ENCODE measurements at regions not wholly inside any gene's neighbourhood (a gene's known extent, or its start where the extent isn't known, plus 50 kb on each side); places are given as distances from the start of the nearest gene placed in this dataset.
A peak's percentile ranks its signal among the peaks of the same experiment; 100 is the strongest.

DNA sequence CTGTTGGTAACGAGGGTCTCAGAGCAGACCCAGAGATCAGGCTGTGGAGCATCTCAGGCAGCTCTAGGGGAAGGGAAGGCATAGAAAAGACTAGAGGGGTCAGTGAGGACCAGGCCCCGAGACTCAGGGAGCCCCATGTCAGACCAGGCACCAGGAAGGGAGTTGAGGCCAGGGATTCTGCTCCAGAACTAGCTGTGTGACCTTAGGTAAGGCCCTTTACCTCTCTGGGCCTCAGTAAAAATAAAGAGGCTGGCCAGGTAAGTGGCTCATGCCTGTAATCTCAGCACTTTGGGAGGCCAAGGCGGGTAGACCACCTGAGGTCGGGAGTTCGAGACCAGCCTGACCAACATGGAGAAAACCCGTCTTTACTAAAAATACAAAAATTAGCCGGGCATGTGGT, 176.4 kb upstream of the IER5L start:
- H3K36me3 Mint-ChIP-seq, result no peaks in the 10 kb centered on the region
- H3K4me1 Mint-ChIP-seq, result no peaks in the 10 kb centered on the region
- POLR2A ChIA-PET, result no interaction called here
- ATAC-seq (ENCODE audit: low read depth) (no peak), DNase-seq (no peak)
- no peak overlapping the region for H3K4me3 Mint-ChIP-seq
- peaks cover 7% of the 10 kb centered on the region for H3K9me3 Mint-ChIP-seq
- H3K27me3 Mint-ChIP-seq, result peaks cover 10% of the 10 kb centered on the region
- H3K27ac Mint-ChIP-seq, result no peak overlapping the region

DNA sequence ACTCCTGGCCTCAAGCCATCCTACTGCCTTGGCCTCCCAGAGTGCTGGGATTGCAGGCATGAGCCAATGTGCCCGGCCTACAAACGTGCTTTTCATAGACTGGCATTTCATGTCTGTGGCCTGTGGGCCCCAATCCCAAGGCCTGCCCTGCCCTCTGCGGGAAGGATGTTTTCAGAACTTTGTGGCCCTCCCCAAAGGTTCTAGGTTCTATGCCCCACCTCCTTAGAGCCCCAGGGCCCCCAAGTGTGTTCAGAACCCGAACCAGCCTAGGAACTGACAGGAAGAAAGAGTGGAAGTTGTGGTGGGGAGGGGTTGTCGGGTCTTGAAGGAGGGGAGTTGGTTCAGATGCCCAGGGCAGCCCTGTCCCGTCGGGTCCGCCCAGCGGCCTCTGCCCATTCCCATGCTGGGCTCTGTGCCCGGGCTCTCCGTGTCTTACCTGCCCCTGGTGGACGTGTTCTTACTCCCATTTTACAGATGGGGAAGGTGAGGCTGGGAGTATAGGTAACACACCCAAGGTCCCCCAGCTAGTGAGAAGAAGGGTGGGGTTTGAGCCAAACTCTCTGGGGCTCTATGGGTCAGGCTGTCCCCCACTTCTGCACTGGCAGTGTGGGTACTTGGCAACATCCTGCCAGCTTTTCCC, 175.8 kb upstream of the IER5L start:
- Mint-ChIP-seq H3K27ac (no peak overlapping the region), H3K27me3 (peaks cover 10% of the 10 kb centered on the region), H3K4me1 (no peaks in the 10 kb centered on the region), H3K36me3 (no peaks in the 10 kb centered on the region), H3K4me3 (no peak overlapping the region), H3K9me3 (peaks cover 7% of the 10 kb centered on the region)
- no peak for DNase-seq
- ATAC-seq (ENCODE audit: low read depth), result no peak
- POLR2A ChIA-PET, result no interaction called here

DNA sequence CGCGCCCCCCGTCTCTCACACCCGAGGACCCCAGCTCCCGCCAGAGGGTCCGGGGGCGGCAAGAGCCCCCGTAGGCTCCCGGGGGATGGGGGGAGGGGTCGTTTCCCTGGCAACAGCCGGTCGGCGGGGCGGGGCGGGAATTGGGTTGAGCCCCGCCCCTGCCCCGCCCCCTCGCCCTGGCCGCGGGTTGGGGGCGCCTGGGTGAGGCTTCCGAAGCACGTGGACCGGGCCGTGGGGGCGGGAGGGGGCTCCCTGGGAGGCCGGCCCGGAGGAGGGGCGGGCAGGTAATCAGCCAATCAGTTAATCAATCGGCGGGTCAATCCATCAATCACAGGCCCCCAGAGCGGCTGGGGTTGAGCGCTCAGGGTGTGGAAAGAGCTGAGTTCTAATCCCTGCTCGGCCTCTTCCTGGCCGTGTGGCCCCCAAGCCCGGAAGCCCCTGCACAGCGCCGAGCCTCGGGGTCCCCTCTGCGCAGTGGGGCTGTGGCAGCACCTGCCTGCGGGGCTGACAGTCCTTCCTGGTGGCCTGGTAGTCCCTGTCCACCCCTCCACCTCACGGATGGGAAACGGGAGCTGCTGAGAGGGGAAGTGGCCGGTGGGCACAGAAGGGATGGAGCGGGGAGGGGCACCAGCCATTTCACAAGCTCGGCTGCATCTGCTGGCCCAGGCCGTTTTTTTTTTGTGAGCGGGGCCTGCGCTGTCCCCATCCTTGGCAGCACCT, 174.2 kb upstream of the IER5L start:
- no peak for DNase-seq
- Mint-ChIP-seq H3K27me3 (peaks cover 10% of the 10 kb centered on the region), H3K9me3 (peaks cover 7% of the 10 kb centered on the region), H3K4me3 (peak overlapping the region; percentile 43), H3K4me1 (no peaks in the 10 kb centered on the region), H3K27ac (no peak overlapping the region), H3K36me3 (no peaks in the 10 kb centered on the region)
- ATAC-seq (ENCODE audit: low read depth), result no peak
- POLR2A ChIA-PET, result no interaction called here

- Mint-ChIP-seq H3K27me3 (peaks cover 10% of the 10 kb centered on the region), H3K4me3 (peak overlapping the region; percentile 43), H3K27ac (peak overlapping the region; percentile 4), H3K36me3 (no peaks in the 10 kb centered on the region), H3K9me3 (peaks cover 7% of the 10 kb centered on the region), H3K4me1 (peaks cover 3% of the 10 kb centered on the region)
- ATAC-seq (ENCODE audit: low read depth), result no peak
- no peak for DNase-seq
- POLR2A ChIA-PET, result no interaction called here
Measured at GRCh38 chr9:129351642-129352145, 173.6 kb upstream of the IER5L start.

DNA sequence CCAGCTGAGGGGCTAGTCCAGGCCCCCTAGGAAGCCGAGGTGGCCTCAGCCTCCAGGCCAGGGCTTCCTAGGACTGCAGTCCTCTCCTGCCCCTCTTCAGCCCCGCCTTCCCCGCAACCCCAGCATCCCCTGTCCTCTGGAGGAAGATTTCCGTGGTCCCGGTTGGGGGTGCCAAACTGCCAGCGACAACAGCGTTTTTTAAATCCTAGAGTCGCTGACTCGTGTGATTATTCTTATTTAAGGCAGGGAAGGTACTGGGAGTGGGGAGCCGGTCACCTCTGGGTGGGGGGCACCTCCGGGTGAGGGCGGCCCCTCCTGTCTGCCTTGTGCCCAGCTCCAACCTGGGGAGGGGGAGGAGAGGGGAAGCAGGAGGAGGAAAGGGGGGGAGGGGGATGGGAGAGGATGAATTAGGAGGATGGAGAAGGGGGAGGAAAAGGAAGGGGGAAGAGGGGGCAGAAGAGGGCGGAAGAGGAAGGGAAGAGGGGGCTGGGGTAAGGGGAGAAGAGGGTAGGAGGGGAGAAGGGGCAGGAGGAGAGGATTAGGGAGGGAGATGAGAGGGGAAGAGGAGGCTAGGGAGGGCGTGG, 173.1 kb upstream of the IER5L start:
- Mint-ChIP-seq H3K27ac (no peak overlapping the region), H3K36me3 (no peaks in the 10 kb centered on the region), H3K4me1 (peaks cover 7% of the 10 kb centered on the region), H3K4me3 (no peak overlapping the region), H3K27me3 (peaks cover 10% of the 10 kb centered on the region), H3K9me3 (peaks cover 7% of the 10 kb centered on the region)
- ATAC-seq (ENCODE audit: low read depth) (no peak), DNase-seq (no peak)
- POLR2A ChIA-PET, result no interaction called here

DNA sequence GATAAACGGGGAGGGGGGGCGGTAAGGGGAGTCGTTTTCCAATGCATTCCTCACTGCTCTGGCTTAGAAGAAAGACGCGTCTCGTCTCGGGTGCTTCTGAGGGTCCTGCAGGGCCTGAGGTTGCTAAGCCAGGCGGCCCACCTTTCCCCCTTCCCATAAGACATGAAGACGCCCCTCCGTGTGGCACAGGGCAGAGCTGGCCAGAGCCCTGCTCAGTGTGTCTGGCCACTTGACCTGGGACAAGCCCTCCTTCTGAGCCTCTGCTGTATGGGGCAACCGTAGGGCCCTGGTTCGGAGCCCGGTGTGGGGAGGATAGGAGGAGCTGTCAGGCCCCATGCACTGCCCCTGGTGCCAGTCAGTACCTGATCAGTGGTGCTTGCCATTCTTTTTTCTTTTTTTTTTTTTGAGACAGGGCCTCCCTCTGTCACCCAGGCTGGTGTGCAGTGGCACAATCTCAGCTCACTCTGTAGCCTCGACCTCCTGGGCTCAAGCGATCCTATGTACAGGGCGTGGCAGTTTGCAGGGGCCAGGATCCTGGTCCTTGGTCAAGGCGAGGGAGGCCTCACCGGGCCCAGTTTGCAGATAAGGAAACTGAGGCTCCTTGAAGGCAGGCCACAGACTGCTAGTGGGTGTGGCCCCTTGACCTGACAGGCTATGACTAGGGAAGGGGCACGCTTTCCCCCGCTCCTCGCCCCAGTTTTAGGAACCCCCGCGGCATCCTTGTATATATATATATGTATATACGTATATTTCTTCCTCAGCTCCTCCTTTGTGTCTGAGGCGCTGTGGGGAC, 172.3 kb upstream of the IER5L start:
- Mint-ChIP-seq H3K4me1 (peaks cover 9% of the 10 kb centered on the region), H3K27ac (no peak overlapping the region), H3K4me3 (no peak overlapping the region), H3K9me3 (peaks cover 2% of the 10 kb centered on the region), H3K27me3 (peaks cover 10% of the 10 kb centered on the region), H3K36me3 (no peaks in the 10 kb centered on the region)
- ATAC-seq (ENCODE audit: low read depth) (no peak), DNase-seq (no peak)
- POLR2A ChIA-PET, result no interaction called here

GRCh38 chr9:129349665-129349947, 171.5 kb upstream of the IER5L start:
- no peaks in the 10 kb centered on the region for H3K9me3 Mint-ChIP-seq
- no peaks in the 10 kb centered on the region for H3K36me3 Mint-ChIP-seq
- POLR2A ChIA-PET, result no interaction called here
- H3K4me3 Mint-ChIP-seq, result no peak overlapping the region
- H3K4me1 Mint-ChIP-seq, result peaks cover 9% of the 10 kb centered on the region
- H3K27me3 Mint-ChIP-seq, result peaks cover 10% of the 10 kb centered on the region
- no peak for ATAC-seq (ENCODE audit: low read depth)
- no peak overlapping the region for H3K27ac Mint-ChIP-seq
- no peak for DNase-seq

DNA sequence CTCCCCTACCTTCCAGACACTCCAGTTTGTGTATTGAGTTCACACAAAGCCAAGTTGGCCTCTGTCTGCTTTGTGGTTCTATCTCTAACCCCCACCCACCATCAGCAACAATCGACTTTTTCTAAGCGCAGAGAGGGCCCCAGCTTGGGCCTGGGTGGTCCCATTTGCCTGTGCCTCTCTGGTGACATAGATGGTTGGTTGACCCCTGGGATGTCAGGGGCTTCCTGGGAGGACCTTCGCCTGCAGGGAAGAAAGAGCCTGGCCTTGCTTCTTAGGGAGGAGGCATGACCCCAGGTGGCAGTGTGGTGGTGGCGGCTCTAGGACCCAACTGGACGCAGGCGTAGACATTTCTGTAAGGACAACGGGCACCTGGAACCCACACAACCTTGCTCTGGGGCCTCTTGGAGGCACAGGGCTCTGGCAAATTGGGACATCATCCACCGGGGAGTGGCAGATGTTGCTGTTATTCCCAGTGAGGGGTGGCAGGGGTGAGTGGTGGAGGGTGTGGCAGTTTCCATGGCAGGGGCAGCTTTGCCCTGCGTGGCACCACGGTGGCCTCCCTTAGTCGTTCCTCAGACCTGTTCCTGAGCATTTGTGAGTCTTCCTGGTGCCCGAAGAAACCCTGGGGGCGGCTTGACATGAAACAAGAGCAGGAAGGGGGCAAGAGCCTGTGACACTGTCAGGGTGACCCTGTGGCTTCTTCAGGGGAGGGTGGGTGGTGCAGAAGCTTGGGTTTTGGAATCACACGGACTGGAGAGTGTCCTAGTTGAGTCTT, 171.0 kb upstream of the IER5L start:
- no peak overlapping the region for H3K27ac Mint-ChIP-seq
- POLR2A ChIA-PET, result no interaction called here

DNA sequence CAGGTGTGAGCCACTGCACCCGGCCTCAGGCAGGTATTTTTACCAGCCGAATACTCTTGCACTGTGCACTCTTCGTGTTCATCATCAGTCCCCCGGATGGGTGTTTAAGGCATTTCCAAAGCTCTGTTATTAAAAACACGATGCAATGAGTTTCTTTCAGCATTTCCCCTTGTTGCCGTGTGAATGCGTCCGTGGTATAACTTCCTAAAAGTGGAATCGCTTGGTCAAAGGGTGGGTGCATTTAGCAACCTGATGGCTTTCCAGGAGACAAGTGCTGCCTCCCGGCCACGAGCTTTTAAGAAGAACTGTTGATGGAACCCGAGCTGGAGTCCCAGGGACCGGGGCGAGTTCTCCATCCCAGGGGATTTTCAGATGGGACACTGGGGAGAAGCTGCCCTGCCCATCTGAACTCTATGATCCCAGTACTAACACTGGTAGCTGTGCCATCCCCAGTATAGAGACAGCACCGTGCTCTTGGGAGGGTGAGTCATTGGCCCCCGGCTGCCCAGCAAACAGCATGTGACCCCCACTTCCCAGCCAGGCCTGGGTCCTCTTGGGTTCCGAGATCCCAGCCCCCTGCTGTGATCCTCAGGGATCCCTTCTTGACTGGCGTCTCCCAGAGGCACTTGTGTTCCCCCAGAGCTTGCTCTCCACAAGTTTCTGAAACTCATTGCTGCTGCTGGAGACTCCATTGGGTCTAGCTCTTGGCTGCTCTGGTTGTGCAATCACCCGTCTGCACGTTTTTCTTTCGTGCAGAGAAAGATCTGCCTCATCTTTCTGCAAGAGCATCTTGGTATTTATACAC, 169.5 kb upstream of the IER5L start:
- no peaks in the 10 kb centered on the region for H3K9me3 Mint-ChIP-seq
- peaks cover 11% of the 10 kb centered on the region for H3K27me3 Mint-ChIP-seq
- peaks cover 9% of the 10 kb centered on the region for H3K4me1 Mint-ChIP-seq
- DNase-seq (no peak), ATAC-seq (ENCODE audit: low read depth) (no peak)
- H3K4me3 Mint-ChIP-seq, result no peak overlapping the region
- POLR2A ChIA-PET, result interaction anchor here (0.7 to 2.1 kb wide), 2 partner anchors 170 to 175 kb away, joined by 3 to 7 read pairs; partner anchors contain the start of gene IER5L
- no peak overlapping the region for H3K27ac Mint-ChIP-seq
- H3K36me3 Mint-ChIP-seq, result no peaks in the 10 kb centered on the region

More for the DNA sequence above, 171.0 kb upstream of the IER5L start:
- H3K36me3 Mint-ChIP-seq, result no peaks in the 10 kb centered on the region
- no peak for ATAC-seq (ENCODE audit: low read depth)
- no peak for DNase-seq
- no peaks in the 10 kb centered on the region for H3K9me3 Mint-ChIP-seq
- H3K27me3 Mint-ChIP-seq, result peaks cover 10% of the 10 kb centered on the region
- H3K4me3 Mint-ChIP-seq, result no peak overlapping the region
- H3K4me1 Mint-ChIP-seq, result peaks cover 9% of the 10 kb centered on the region

- no peak for DNase-seq
- no peak for ATAC-seq (ENCODE audit: low read depth)
- H3K27me3 Mint-ChIP-seq, result peaks cover 5% of the 10 kb centered on the region
- H3K4me3 Mint-ChIP-seq, result peak overlapping the region; percentile 61
- no peaks in the 10 kb centered on the region for H3K9me3 Mint-ChIP-seq
- peaks cover 9% of the 10 kb centered on the region for H3K4me1 Mint-ChIP-seq
- POLR2A ChIA-PET, result interaction anchor here (1.0 to 2.1 kb wide), 2 partner anchors 10 to 168 kb away, joined by 3 to 7 read pairs; partner anchors contain the start of gene IER5L
- H3K36me3 Mint-ChIP-seq, result no peaks in the 10 kb centered on the region
- H3K27ac Mint-ChIP-seq, result no peak overlapping the region
Measured at GRCh38 chr9:129346046-129346445, 168.0 kb upstream of the IER5L start.

DNA sequence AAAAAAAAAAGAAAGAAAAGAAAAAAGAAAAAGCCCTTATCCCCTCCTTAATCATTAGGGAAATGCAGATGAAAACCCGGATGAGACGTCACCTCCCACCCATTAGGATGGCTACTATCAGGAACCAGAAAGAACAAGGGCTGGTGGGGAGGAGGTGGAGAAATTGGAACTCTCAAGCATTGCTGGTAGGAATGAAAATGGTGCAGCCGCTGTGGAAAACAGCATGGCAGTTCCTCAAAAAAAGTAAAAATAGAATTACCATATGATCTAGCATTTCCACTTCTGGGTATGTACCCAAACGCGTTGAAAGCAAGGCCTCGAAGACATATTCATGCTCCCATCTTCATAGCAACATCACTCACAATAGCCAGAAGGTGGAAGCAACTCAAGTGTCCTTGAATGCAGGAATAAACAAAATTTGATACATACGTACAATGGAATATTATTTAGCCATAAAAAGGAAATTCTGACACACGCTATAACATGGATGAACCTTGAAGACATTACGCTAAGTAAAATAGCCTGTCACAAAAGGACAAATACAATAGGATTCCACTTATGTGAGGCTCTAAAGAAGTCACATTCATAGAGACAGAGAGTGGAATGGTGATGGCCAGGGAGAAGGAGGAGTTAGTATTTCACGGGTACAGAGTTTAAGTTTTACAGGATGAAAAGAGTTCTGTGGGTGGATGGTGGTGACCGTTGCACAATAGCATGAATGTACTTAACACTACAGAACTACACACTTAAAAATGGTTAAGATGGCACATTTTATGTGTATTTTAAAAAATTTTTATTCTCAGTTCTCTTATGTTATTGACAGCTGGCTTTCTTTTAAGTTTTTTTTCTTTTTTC, 166.8 kb upstream of the IER5L start:
- Mint-ChIP-seq H3K27ac (no peak overlapping the region), H3K4me3 (no peak overlapping the region), H3K9me3 (no peaks in the 10 kb centered on the region), H3K36me3 (no peaks in the 10 kb centered on the region), H3K4me1 (peaks cover 9% of the 10 kb centered on the region), H3K27me3 (peaks cover 2% of the 10 kb centered on the region)
- ATAC-seq (ENCODE audit: low read depth) (no peak), DNase-seq (no peak)
- POLR2A ChIA-PET, result interaction anchor here (2.1 kb wide), 1 partner anchor 167 kb away, joined by 7 read pairs; the partner anchor contains the start of gene IER5L
